Ascending aorta (tissue), 2 donors: ENCODE measurements at regions not wholly inside any gene's neighbourhood (a gene's known extent, or its start where the extent isn't known, plus 50 kb on each side); places are given as distances from the start of the nearest gene placed in this dataset.

Experiments
- DNase-seq, 2 donors: peaks; one replicate each; pipeline ENCODE4 v3.0.0-alpha.2; 2019; ENCODE audit warnings: low spot score in 2 of 2
- H3K27ac ChIP-seq, 2 donors: fragments of 200-600 bp; sonication (generic); one replicate each; pipeline ENCODE4 v1.5.1; 2016 to 2017; ENCODE audit warnings: mild to moderate bottlenecking in 1 of 2
- H3K27me3 ChIP-seq: fragments of 200-600 bp; sonication (generic); one replicate; pipeline ENCODE4 v1.5.1; 2017
- H3K36me3 ChIP-seq, 2 donors: fragments of 200-600 bp; sonication (generic); one replicate each; pipeline ENCODE4 v1.5.1; 2016
- H3K4me1 ChIP-seq, 2 donors: fragments of 200-600 bp; sonication (generic); one replicate each; pipeline ENCODE4 v1.5.1; 2016 to 2017; ENCODE audit warnings: mild to moderate bottlenecking in 1 of 2
- H3K4me3 ChIP-seq, 2 donors: fragments of 200-600 bp; sonication (generic); one replicate each; pipeline ENCODE4 v1.5.1; 2016 to 2017; ENCODE audit warnings: mild to moderate bottlenecking in 1 of 2
- H3K9me3 ChIP-seq, 2 donors: fragments of 200-600 bp; sonication (generic); one replicate each; pipeline ENCODE4 v1.5.1; 2016
- CTCF ChIP-seq, 3 experiments: fragments of 200-600 bp in 2 of 3; fragments of 450-650 bp in 1 of 3; sonication (generic) in 2 of 3; IDR thresholded peaks; one replicate each; pipeline ENCODE4 v1.5.1; 2016 to 2019; ENCODE audit warnings: antibody characterized with exemption in 3 of 3, mild to moderate bottlenecking in 1 of 3, moderate library complexity in 1 of 3
- intact Hi-C: fragments of 100-400 bp; cut with DNase I; formaldehyde crosslinking; loops from one replicate; pipeline ENCODE4 v1.15.1; 2023

- Histone ChIP-seq H3K9me3 (no peaks in the 10 kb centered on the region), H3K27ac (no peak overlapping the region), H3K4me3 (no peak overlapping the region), H3K36me3 (no peaks in the 10 kb centered on the region), H3K4me1 (no peaks in the 10 kb centered on the region), H3K27me3 (no peaks in the 10 kb centered on the region)
- intact Hi-C loops = no loop called here
- TF ChIP-seq CTCF (IDR thresholded peaks at IDR 0.05) = no peak
- no peak for DNase-seq
Observed at GRCh38 chr9:1201901-1202300, 151.7 kb downstream of the DMRT2 start.

- no peaks in the 10 kb centered on the region for H3K9me3 ChIP-seq
- no peaks in the 10 kb centered on the region for H3K36me3 ChIP-seq
- no peaks in the 10 kb centered on the region for H3K4me1 ChIP-seq
- intact Hi-C loops = no loop called here
- no peak for TF ChIP-seq CTCF (IDR thresholded peaks at IDR 0.05)
- no peaks in the 10 kb centered on the region for H3K27me3 ChIP-seq
- no peak for DNase-seq
- no peak overlapping the region for H3K27ac ChIP-seq
- no peak overlapping the region for H3K4me3 ChIP-seq
Observed at GRCh38 chr9:1202512-1203280, 152.5 kb downstream of the DMRT2 start.

GRCh38 chr9:1207686-1208085, 157.5 kb downstream of the DMRT2 start:
- DNase-seq = no peak
- TF ChIP-seq CTCF (IDR thresholded peaks at IDR 0.05) = no peak
- H3K9me3 ChIP-seq = no peaks in the 10 kb centered on the region
- H3K36me3 ChIP-seq = no peaks in the 10 kb centered on the region
- no peaks in the 10 kb centered on the region for H3K27me3 ChIP-seq
- intact Hi-C loops = no loop called here
- no peak overlapping the region for H3K4me3 ChIP-seq
- H3K4me1 ChIP-seq = no peaks in the 10 kb centered on the region
- no peak overlapping the region for H3K27ac ChIP-seq

GRCh38 chr9:1208157-1208556, 158.0 kb downstream of the DMRT2 start:
- no peak overlapping the region for H3K4me3 ChIP-seq
- intact Hi-C loops = no loop called here
- no peaks in the 10 kb centered on the region for H3K4me1 ChIP-seq
- no peaks in the 10 kb centered on the region for H3K9me3 ChIP-seq
- DNase-seq = no peak
- TF ChIP-seq CTCF (IDR thresholded peaks at IDR 0.05) = no peak
- H3K27me3 ChIP-seq = no peaks in the 10 kb centered on the region
- H3K36me3 ChIP-seq = no peaks in the 10 kb centered on the region
- H3K27ac ChIP-seq = no peak overlapping the region

- H3K27ac ChIP-seq = no peak overlapping the region
- intact Hi-C loops = no loop called here
- no peaks in the 10 kb centered on the region for H3K4me1 ChIP-seq
- H3K4me3 ChIP-seq = no peak overlapping the region
- no peak for DNase-seq
- no peak for TF ChIP-seq CTCF (IDR thresholded peaks at IDR 0.05)
- no peaks in the 10 kb centered on the region for H3K36me3 ChIP-seq
- H3K9me3 ChIP-seq = no peaks in the 10 kb centered on the region
- no peaks in the 10 kb centered on the region for H3K27me3 ChIP-seq
Observed at GRCh38 chr9:1210954-1211353, 160.8 kb downstream of the DMRT2 start.

- Histone ChIP-seq H3K9me3 (no peaks in the 10 kb centered on the region), H3K36me3 (no peaks in the 10 kb centered on the region), H3K4me3 (no peak overlapping the region), H3K4me1 (no peaks in the 10 kb centered on the region), H3K27ac (no peak overlapping the region), H3K27me3 (no peaks in the 10 kb centered on the region)
- no peak for TF ChIP-seq CTCF (IDR thresholded peaks at IDR 0.05)
- no peak for DNase-seq
- intact Hi-C loops = no loop called here
Observed at GRCh38 chr9:1216532-1216931, 166.4 kb downstream of the DMRT2 start.
